ENCODE measurements at regions not wholly inside any gene's neighbourhood (a gene's known extent, or its start where the extent isn't known, plus 50 kb on each side); places are given as distances from the start of the nearest gene placed in this dataset.
"Not testable (repeated sequence)": the region's sequence is repeated elsewhere in the genome, so short reads cannot be mapped to it uniquely, and the experiment has no call there.

GRCh38 chr4:179626687-179627086 is 2184.4 kb upstream of the AGA start:
- DNase-seq, result no peak

- DNase-seq, result no peak
These were observed 2189.1 kb upstream of the AGA start for GRCh38 chr4:179631321-179631720.

DNA sequence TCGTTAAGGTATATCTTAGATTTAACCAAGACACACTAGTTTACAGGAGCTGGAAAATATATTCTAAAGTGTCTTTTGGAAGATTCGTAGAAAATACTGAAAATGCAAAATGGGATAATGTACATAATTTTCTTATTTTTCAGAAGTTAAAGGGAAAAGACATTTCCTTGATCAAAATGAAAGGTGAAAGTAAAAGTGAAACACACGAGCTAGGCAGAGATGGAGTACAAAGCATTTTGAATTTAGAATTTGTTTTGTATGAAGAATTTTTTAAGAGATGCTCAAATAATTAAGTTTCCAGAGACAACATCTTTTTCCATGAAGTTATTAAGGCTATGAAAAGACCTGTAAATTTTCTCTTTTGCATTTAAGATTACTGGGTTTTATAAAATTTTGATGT is 2192.6 kb upstream of the AGA start:
- DNase-seq, result no peak

GRCh38 chr4:179662522-179662921 is 2220.3 kb upstream of the AGA start:
- no peak for DNase-seq

GRCh38 chr4:179663641-179664429 is 2221.6 kb upstream of the AGA start:
- no peak for DNase-seq

DNA sequence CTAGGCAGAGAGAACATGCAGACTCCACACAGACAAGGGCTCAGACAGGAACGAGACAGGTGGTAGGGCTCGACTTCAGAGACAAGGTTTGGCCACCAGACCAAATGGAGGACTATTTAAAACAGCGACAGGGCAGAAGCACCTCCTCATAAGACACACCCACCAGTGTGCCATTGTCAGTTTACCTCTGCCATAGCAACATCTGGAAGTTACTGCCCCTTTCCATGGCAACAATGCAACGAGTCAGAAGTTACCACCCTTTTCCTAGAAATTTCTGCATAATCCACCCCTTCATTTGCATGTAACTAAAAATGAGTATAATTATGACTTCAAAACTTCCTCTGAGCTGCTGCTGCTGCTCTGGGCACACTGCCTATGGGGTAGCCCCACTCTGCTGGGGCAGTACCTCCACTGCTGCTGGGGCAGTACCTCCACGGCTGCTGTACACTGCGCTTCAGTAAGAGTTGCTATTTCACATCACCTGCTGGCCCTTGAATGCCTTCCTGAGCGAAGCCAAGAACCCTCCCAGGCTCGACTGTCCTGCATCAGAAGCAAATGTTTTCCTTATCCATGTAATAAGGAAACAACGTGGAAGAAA is 2222.3 kb upstream of the AGA start:
- no peak for DNase-seq

GRCh38 chr4:179666226-179666625 is 2224.0 kb upstream of the AGA start:
- no peak for DNase-seq

GRCh38 chr4:179671609-179672008 is 2229.4 kb upstream of the AGA start:
- no peak for DNase-seq

GRCh38 chr4:179678093-179678814 is 2236.0 kb upstream of the AGA start:
- no peak for DNase-seq

- DNase-seq, result not testable (repeated sequence)
These were observed 2241.4 kb upstream of the AGA start for GRCh38 chr4:179683661-179684060.

GRCh38 chr4:179692222-179692621 is 2250.0 kb upstream of the AGA start:
- no peak for DNase-seq

DNA sequence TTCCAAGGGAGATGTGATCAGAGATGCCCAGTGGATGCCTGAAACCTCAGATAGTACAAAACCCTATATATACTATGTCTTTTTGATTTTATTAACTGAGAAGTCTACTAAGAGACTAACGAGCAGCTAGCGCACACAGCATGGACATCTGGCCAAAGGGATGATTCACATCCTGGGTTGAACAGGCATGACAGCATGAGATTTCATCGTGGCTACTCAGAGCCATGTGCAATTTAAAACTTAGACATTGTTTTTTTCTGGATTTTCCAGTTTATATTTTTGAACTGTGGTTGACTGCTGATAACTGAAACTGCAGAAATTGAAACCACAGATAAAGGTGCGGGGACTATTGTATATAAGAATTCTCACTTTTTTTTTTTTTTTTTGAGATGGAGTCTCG is 2252.9 kb upstream of the AGA start:
- no peak for DNase-seq

DNA sequence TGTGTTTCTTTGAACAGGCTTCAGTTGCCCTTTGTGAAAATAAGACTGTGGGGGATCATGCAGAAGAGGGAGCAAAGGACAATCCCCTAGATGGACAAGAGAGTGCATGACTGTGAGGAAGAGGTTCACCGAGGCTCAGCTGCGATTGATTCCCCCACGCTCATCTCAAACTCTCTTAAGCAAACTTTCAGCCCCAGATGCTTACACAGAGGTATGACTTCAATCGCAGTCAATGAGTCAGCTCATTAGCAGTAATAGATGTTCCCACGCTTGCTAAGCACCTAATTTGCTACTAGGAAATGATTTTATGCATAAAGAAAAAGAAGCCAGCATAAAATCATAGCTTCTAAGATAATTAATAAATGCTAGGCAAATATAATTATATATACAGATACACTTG is 2256.1 kb upstream of the AGA start:
- DNase-seq, result no peak

- peak; percentile 29 for DNase-seq
These were observed 2267.9 kb upstream of the AGA start for GRCh38 chr4:179709961-179710624.

DNA sequence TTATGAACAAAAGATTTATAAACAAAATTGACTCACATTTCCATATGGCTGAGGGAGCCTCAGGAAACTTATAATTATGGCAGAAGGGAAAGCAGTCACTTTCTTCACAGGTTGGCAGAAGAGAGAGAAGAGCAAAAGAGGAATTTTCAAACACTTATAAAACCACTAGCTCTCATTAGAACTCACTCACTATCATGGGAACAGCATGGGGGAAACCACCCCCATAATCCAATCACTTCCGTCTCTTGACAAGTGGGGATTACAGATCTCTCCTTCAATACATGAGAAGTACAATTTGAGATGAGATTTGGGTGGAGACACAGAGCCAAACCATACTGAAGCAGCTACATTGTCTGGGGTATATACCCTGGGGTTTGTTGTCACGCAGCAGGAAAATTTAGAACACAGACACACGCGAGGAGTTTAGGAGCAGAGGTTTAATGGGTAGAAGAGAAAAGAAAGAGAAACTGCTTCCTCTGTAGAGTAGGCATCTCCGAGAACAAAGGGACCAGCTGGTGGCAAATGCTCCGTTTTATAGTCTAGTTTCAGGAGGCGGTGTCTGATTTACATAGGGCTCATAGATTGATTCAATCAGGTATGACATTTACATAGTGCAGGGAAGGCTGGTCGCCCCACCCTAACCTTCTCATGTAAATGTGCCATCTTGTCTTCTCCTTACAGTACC is 2277.7 kb upstream of the AGA start:
- DNase-seq, result no peak

DNA sequence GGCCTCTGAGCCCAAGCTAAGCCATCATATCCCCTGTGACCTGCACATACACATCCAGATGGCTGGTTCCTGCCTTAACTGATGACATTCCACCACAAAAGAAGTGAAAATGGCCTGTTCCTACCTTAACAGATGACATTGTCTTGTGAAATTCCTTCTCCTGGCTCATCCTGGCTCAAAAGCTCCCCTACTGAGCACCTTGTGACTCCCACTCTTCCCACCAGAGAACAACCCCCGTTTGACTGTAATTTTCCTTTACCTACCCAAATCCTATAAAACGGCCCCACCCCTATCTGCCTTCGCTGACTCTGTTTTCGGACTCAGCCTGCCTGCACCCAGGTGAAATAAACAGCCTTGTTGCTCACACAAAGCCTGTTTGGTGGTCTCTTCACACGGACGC is 2284.3 kb upstream of the AGA start:
- not testable (repeated sequence) for DNase-seq

GRCh38 chr4:179728305-179728704 is 2286.1 kb upstream of the AGA start:
- DNase-seq, result no peak

GRCh38 chr4:179736820-179737219 is 2294.6 kb upstream of the AGA start:
- not testable (repeated sequence) for DNase-seq

GRCh38 chr4:179738822-179739221 is 2296.6 kb upstream of the AGA start:
- DNase-seq, result no peak

GRCh38 chr4:179747218-179747910 is 2305.1 kb upstream of the AGA start:
- peak; percentile 8 for DNase-seq

DNA sequence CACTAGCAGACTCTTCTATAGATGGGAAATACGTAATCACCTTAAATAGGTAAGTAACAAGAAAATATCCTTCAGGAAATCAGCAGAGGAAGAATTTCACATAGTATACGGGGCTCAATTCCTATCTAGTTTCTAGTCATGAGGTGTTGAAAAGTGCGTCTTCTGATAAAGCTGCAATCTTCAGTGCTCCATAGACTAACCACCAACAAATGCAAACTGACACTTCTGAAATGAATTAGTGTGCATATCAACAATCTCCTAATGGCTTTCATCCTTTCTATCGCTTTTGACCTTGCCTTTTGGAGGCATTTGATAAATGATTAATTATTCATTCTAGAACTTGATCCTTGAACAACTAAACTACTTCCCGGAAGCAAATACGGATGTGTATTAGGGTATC is 2306.6 kb upstream of the AGA start:
- DNase-seq, result no peak

DNA sequence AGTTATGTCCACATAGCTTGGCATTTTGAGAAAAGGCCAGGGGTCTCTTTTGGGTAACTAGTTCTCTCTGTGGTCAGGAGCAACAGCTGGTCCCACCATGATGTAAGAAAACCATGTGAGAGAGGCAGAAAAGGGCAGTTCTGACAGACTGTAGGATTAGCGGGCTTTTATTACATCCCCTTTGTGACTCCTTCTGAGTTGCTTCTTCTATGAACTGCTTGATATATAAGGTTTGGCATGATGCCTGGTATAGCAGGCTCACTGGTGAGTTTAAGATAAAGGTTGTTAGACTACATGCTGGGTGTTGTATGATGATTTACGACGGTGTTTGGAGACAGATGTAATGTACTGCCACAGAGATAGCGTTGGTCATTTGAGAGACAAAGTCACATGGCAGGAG is 2308.1 kb upstream of the AGA start:
- peak; percentile 78 for DNase-seq
